ENCODE measurements at regions not wholly inside any gene's neighbourhood (a gene's known extent, or its start where the extent isn't known, plus 50 kb on each side); places are given as distances from the start of the nearest gene placed in this dataset.

- Histone ChIP-seq H3K9ac (ENCODE audit: insufficient read length) (no peak overlapping the region), H3K4me3 (no peak overlapping the region), H3K9me3 (ENCODE audit: low read depth, low read length) (no peaks in the 10 kb centered on the region), H3K27ac (no peak overlapping the region), H3K36me3 (ENCODE audit: insufficient read depth, low read length) (no peaks in the 10 kb centered on the region)
- no peak for TF ChIP-seq EZH2 (IDR thresholded peaks at IDR 0.05)
- no peak for TF ChIP-seq POLR2AphosphoS5 (IDR thresholded peaks at IDR 0.05; ENCODE audit: borderline replicate concordance, low read depth, low read length)
- no peak for DNase-seq (ENCODE audit: low read depth, low spot score)
Measured at GRCh38 chr3:169002689-169003088, 660.8 kb downstream of the MECOM start.

GRCh38 chr3:168998792-168999191 lies 664.7 kb downstream of the MECOM start:
- no peaks in the 10 kb centered on the region for H3K36me3 ChIP-seq (ENCODE audit: insufficient read depth, low read length)
- no peaks in the 10 kb centered on the region for H3K9me3 ChIP-seq (ENCODE audit: low read depth, low read length)
- TF ChIP-seq FOXP2 (optimal IDR thresholded peaks at IDR 0.05; ENCODE audit: control extremely low read depth, extremely low read length, insufficient read depth) (no peak), POLR2AphosphoS5 (IDR thresholded peaks at IDR 0.05; ENCODE audit: borderline replicate concordance, low read depth, low read length) (no peak), EZH2 (IDR thresholded peaks at IDR 0.05) (no peak)
- H3K4me3 ChIP-seq: no peak overlapping the region
- no peak overlapping the region for H3K27ac ChIP-seq
- no peak overlapping the region for H3K9ac ChIP-seq (ENCODE audit: insufficient read length)
- DNase-seq (ENCODE audit: low read depth, low spot score): no peak

GRCh38 chr3:168997488-168997887 lies 666.0 kb downstream of the MECOM start:
- no peak for DNase-seq (ENCODE audit: low read depth, low spot score)
- TF ChIP-seq POLR2AphosphoS5 (IDR thresholded peaks at IDR 0.05; ENCODE audit: borderline replicate concordance, low read depth, low read length): no peak
- TF ChIP-seq EZH2 (IDR thresholded peaks at IDR 0.05): no peak
- TF ChIP-seq FOXP2 (optimal IDR thresholded peaks at IDR 0.05; ENCODE audit: control extremely low read depth, extremely low read length, insufficient read depth): no peak
- no peak overlapping the region for H3K4me3 ChIP-seq
- H3K9me3 ChIP-seq (ENCODE audit: low read depth, low read length): no peaks in the 10 kb centered on the region
- H3K27ac ChIP-seq: no peak overlapping the region
- no peaks in the 10 kb centered on the region for H3K36me3 ChIP-seq (ENCODE audit: insufficient read depth, low read length)
- H3K9ac ChIP-seq (ENCODE audit: insufficient read length): no peak overlapping the region

GRCh38 chr3:168996622-168997021 lies 666.9 kb downstream of the MECOM start:
- TF ChIP-seq POLR2AphosphoS5 (IDR thresholded peaks at IDR 0.05; ENCODE audit: borderline replicate concordance, low read depth, low read length) (no peak), FOXP2 (optimal IDR thresholded peaks at IDR 0.05; ENCODE audit: control extremely low read depth, extremely low read length, insufficient read depth) (no peak), EZH2 (IDR thresholded peaks at IDR 0.05) (no peak)
- Histone ChIP-seq H3K4me3 (no peak overlapping the region), H3K9me3 (ENCODE audit: low read depth, low read length) (no peaks in the 10 kb centered on the region), H3K9ac (ENCODE audit: insufficient read length) (no peak overlapping the region), H3K27ac (no peak overlapping the region), H3K36me3 (ENCODE audit: insufficient read depth, low read length) (no peaks in the 10 kb centered on the region)
- no peak for DNase-seq (ENCODE audit: low read depth, low spot score)

- TF ChIP-seq FOXP2 (optimal IDR thresholded peaks at IDR 0.05; ENCODE audit: control extremely low read depth, extremely low read length, insufficient read depth): no peak
- TF ChIP-seq EZH2 (IDR thresholded peaks at IDR 0.05): no peak
- no peak for TF ChIP-seq POLR2AphosphoS5 (IDR thresholded peaks at IDR 0.05; ENCODE audit: borderline replicate concordance, low read depth, low read length)
- no peak for DNase-seq (ENCODE audit: low read depth, low spot score)
- H3K9ac ChIP-seq (ENCODE audit: insufficient read length): no peak overlapping the region
- H3K27ac ChIP-seq: no peak overlapping the region
- no peak overlapping the region for H3K4me3 ChIP-seq
- H3K9me3 ChIP-seq (ENCODE audit: low read depth, low read length): no peaks in the 10 kb centered on the region
- H3K36me3 ChIP-seq (ENCODE audit: insufficient read depth, low read length): no peaks in the 10 kb centered on the region
Measured at GRCh38 chr3:168995129-168995528, 668.4 kb downstream of the MECOM start.

GRCh38 chr3:168991803-168992202 lies 671.7 kb downstream of the MECOM start:
- H3K9me3 ChIP-seq (ENCODE audit: low read depth, low read length): no peaks in the 10 kb centered on the region
- no peak overlapping the region for H3K27ac ChIP-seq
- DNase-seq (ENCODE audit: low read depth, low spot score): no peak
- no peak overlapping the region for H3K4me3 ChIP-seq
- H3K9ac ChIP-seq (ENCODE audit: insufficient read length): no peak overlapping the region
- no peaks in the 10 kb centered on the region for H3K36me3 ChIP-seq (ENCODE audit: insufficient read depth, low read length)
- no peak for TF ChIP-seq FOXP2 (optimal IDR thresholded peaks at IDR 0.05; ENCODE audit: control extremely low read depth, extremely low read length, insufficient read depth)
- TF ChIP-seq EZH2 (IDR thresholded peaks at IDR 0.05): no peak
- no peak for TF ChIP-seq POLR2AphosphoS5 (IDR thresholded peaks at IDR 0.05; ENCODE audit: borderline replicate concordance, low read depth, low read length)

GRCh38 chr3:168990621-168991020 lies 672.9 kb downstream of the MECOM start:
- no peaks in the 10 kb centered on the region for H3K9me3 ChIP-seq (ENCODE audit: low read depth, low read length)
- no peak overlapping the region for H3K4me3 ChIP-seq
- no peak for DNase-seq (ENCODE audit: low read depth, low spot score)
- no peaks in the 10 kb centered on the region for H3K36me3 ChIP-seq (ENCODE audit: insufficient read depth, low read length)
- no peak overlapping the region for H3K27ac ChIP-seq
- no peak overlapping the region for H3K9ac ChIP-seq (ENCODE audit: insufficient read length)
- TF ChIP-seq FOXP2 (optimal IDR thresholded peaks at IDR 0.05; ENCODE audit: control extremely low read depth, extremely low read length, insufficient read depth) (no peak), EZH2 (IDR thresholded peaks at IDR 0.05) (no peak), POLR2AphosphoS5 (IDR thresholded peaks at IDR 0.05; ENCODE audit: borderline replicate concordance, low read depth, low read length) (no peak)

GRCh38 chr3:168990134-168990533 lies 673.4 kb downstream of the MECOM start:
- DNase-seq (ENCODE audit: low read depth, low spot score): no peak
- H3K27ac ChIP-seq: no peak overlapping the region
- H3K36me3 ChIP-seq (ENCODE audit: insufficient read depth, low read length): no peaks in the 10 kb centered on the region
- no peak overlapping the region for H3K9ac ChIP-seq (ENCODE audit: insufficient read length)
- TF ChIP-seq FOXP2 (optimal IDR thresholded peaks at IDR 0.05; ENCODE audit: control extremely low read depth, extremely low read length, insufficient read depth): no peak
- TF ChIP-seq POLR2AphosphoS5 (IDR thresholded peaks at IDR 0.05; ENCODE audit: borderline replicate concordance, low read depth, low read length): no peak
- no peak for TF ChIP-seq EZH2 (IDR thresholded peaks at IDR 0.05)
- no peaks in the 10 kb centered on the region for H3K9me3 ChIP-seq (ENCODE audit: low read depth, low read length)
- H3K4me3 ChIP-seq: no peak overlapping the region

GRCh38 chr3:168989396-168989795 lies 674.1 kb downstream of the MECOM start:
- H3K36me3 ChIP-seq (ENCODE audit: insufficient read depth, low read length): no peaks in the 10 kb centered on the region
- TF ChIP-seq POLR2AphosphoS5 (IDR thresholded peaks at IDR 0.05; ENCODE audit: borderline replicate concordance, low read depth, low read length) (no peak), FOXP2 (optimal IDR thresholded peaks at IDR 0.05; ENCODE audit: control extremely low read depth, extremely low read length, insufficient read depth) (no peak), EZH2 (IDR thresholded peaks at IDR 0.05) (no peak)

More at GRCh38 chr3:168989396-168989795, 674.1 kb downstream of the MECOM start:
- H3K9me3 ChIP-seq (ENCODE audit: low read depth, low read length): no peaks in the 10 kb centered on the region
- H3K4me3 ChIP-seq: no peak overlapping the region
- no peak for DNase-seq (ENCODE audit: low read depth, low spot score)
- no peak overlapping the region for H3K27ac ChIP-seq
- no peak overlapping the region for H3K9ac ChIP-seq (ENCODE audit: insufficient read length)
